Ovary (tissue), 7 donors: ENCODE measurements at regions not wholly inside any gene's neighbourhood (a gene's known extent, or its start where the extent isn't known, plus 50 kb on each side); places are given as distances from the start of the nearest gene placed in this dataset. TPM values are rescaled to one million over a fixed set of nuclear protein-coding genes. Genes with fewer than 3 reads are reported as not detected.
"Not testable (repeated sequence)": the region's sequence is repeated elsewhere in the genome, so short reads cannot be mapped to it uniquely, and the experiment has no call there.

Experiments used
- DNase-seq, 5 donors: peaks; one replicate each; pipeline ENCODE4 v3.0.0-alpha.2; 2019 to 2020
- H3K27ac ChIP-seq, 2 donors: fragments of 200-600 bp; one replicate each; pipeline versions ENCODE4 v1.5.1 to v1.8.0; 2019 to 2022
- H3K27me3 ChIP-seq: fragments of 200-600 bp; one replicate; pipeline ENCODE4 v1.8.0; 2022
- H3K36me3 ChIP-seq: fragments of 200-600 bp; sonication (generic); one replicate; pipeline ENCODE4 v1.5.1; 2019
- H3K4me1 ChIP-seq: one replicate; pipeline ENCODE4 v1.8.1; 2013; ENCODE audit warnings: mild to moderate bottlenecking, moderate library complexity; ENCODE audit not compliant: insufficient read depth
- H3K4me3 ChIP-seq: fragments of 200-600 bp; sonication (generic); one replicate; pipeline ENCODE4 v1.5.1; 2017
- H3K9me3 ChIP-seq, 2 donors: fragments of 200-600 bp in 1 of 2; sonication (generic) in 1 of 2; one replicate each; pipeline versions ENCODE4 v1.5.1 to v1.8.1; 2013 to 2019; ENCODE audit warnings: mild to moderate bottlenecking in 1 of 2, moderate library complexity in 1 of 2
- WGBS, 3 donors: extraction: QIAGEN DNeasy Blood & Tissue Kit in 1 of 3; methylation state at CpG; one replicate each; pipeline versions ENCODE4 v1.1.5 to v1.1.7; 2013 to 2017; 5-methylcytosine and 5-hydroxymethylcytosine counted together
- intact Hi-C, 4 donors: fragments of 100-400 bp; cut with DNase I; formaldehyde crosslinking; loops; one replicate each; pipeline versions ENCODE4 v1.11.0 to v1.15.1; 2022 to 2023
- small RNA-seq: library from RNA; depleted of rRNA; stranded (forward); fragments of <200 nt; gene quantifications from one replicate; pipeline ENCODE3, GENCODE V24; 2016
- donor health status: DM: no; HTN: no; CAD: no; lungs with moderate emphysema.
- donor health status: DM: no; HTN: no; CAD: no.
- donor health status: Bipolar disorder and iron deficiency.
- donor health status: DM: no; HTN: no; CAD: no.
- donor health status: DM: yes; HTN: yes; CAD: no.

DNA sequence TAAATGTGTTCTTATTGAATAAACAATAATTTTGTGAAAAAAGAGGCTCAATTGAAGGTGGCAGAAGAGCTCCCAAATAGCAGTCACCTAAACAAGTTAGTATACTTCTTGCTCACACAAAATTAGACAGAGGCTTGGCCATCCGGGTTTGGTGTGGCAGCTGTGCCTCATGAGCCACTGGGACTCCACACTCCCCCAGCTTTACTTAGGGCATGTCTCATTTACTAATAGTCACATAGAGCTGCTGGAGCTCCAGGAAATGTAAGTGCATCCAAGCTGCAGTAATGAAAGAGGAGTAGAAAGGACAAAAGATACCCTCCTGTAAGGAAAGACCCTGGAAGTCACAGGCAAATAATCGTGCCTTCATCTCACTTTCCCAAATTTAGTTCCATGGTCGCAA lies 188.8 kb downstream of the ANKRD36 start:
- H3K4me3 ChIP-seq, H3K4me1 ChIP-seq, H3K27me3 ChIP-seq, DNase-seq, intact Hi-C loops, H3K9me3 ChIP-seq, H3K36me3 ChIP-seq, H3K27ac ChIP-seq: not testable (repeated sequence)
- WGBS, 3 donors, result no CpG with 5 or more reads among the region's 3 CpGs

Small RNA genes in the stretch of these regions (small RNA-seq; reads per million reads assigned to genes)
- not detected for gene IGKV1OR2-11
- not detected for gene IGKV1OR2-6
- not detected for gene IGKV1OR2-9
- not detected for gene IGKV2OR2-8
- not detected for gene IGKV3OR2-5
